Endodermal cell (in vitro differentiated cells): ENCODE measurements at regions not wholly inside any gene's neighbourhood (a gene's known extent, or its start where the extent isn't known, plus 50 kb on each side); places are given as distances from the start of the nearest gene placed in this dataset.
A peak's percentile ranks its signal among the peaks of the same experiment; 100 is the strongest.

Experiments
- DNase-seq: peaks from one replicate; pipeline ENCODE4 v3.0.0-alpha.2; 2017
- H3K27ac ChIP-seq: 2 replicates; pipeline ENCODE4 v1.5.1; 2013; ENCODE audit warnings: mild to moderate bottlenecking, low read depth, low read length, moderate library complexity
- H3K27me3 ChIP-seq: 2 replicates; pipeline ENCODE4 v1.6.1; 2013; ENCODE audit warnings: mild to moderate bottlenecking, low read length, moderate library complexity; ENCODE audit not compliant: insufficient read depth, control insufficient read depth, poor library complexity, severe bottlenecking
- H3K36me3 ChIP-seq: 2 replicates; pipeline ENCODE4 v1.7.0; 2013; ENCODE audit warnings: mild to moderate bottlenecking, low read length, moderate library complexity; ENCODE audit not compliant: control insufficient read depth, insufficient read depth
- H3K4me1 ChIP-seq: one replicate; pipeline ENCODE4 v1.7.0; 2013; ENCODE audit warnings: low read length; ENCODE audit not compliant: control insufficient read depth, insufficient read depth
- H3K4me3 ChIP-seq: 2 replicates; pipeline ENCODE4 v1.5.1; 2013; ENCODE audit warnings: mild to moderate bottlenecking, low read length, moderate library complexity
- H3K9ac ChIP-seq: 2 replicates; pipeline ENCODE4 v1.6.1; 2013; ENCODE audit warnings: mild to moderate bottlenecking, low read length, moderate library complexity; ENCODE audit not compliant: poor library complexity, severe bottlenecking; ENCODE audit errors: extremely low read depth
- H3K9me3 ChIP-seq: 2 replicates; pipeline ENCODE4 v1.6.1; 2013; ENCODE audit warnings: mild to moderate bottlenecking, low read length, moderate library complexity; ENCODE audit not compliant: control insufficient read depth
- H3K27ac Mint-ChIP-seq: 2 replicates; pipeline ENCODE4 v1.8.0; 2020; ENCODE audit warnings: mixed read lengths
- H3K27me3 Mint-ChIP-seq: 2 replicates; pipeline ENCODE4 v1.8.0; 2021; ENCODE audit warnings: mild to moderate bottlenecking, mixed read lengths; ENCODE audit not compliant: insufficient read depth
- H3K36me3 Mint-ChIP-seq: 2 replicates; pipeline ENCODE4 v1.8.0; 2020; ENCODE audit warnings: low read depth, mixed read lengths
- H3K4me1 Mint-ChIP-seq: 2 replicates; pipeline ENCODE4 v1.8.0; 2020; ENCODE audit warnings: mixed read lengths
- H3K4me3 Mint-ChIP-seq: 2 replicates; pipeline ENCODE4 v1.8.0; 2020; ENCODE audit warnings: mild to moderate bottlenecking, moderate library complexity, mixed read lengths
- H3K9me3 Mint-ChIP-seq: 2 replicates; pipeline ENCODE4 v1.8.0; 2020; ENCODE audit warnings: mild to moderate bottlenecking, mixed read lengths
- WGBS, 2 experiments: methylation state at CpG; one replicate each; pipeline versions ENCODE4 v1.1.5 to v1.1.7; 2013; ENCODE audit warnings: missing lambda C conversion rate in 2 of 2, mixed read lengths in 1 of 2; ENCODE audit not compliant: insufficient coverage in 1 of 2, insufficient read length in 1 of 2; 5-methylcytosine and 5-hydroxymethylcytosine counted together
- TF ChIP-seq, protein P1 (sequence below): fragments of 200-600 bp; sonication (generic); conservative IDR thresholded peaks from 2 replicates; pipeline ENCODE4 v1.5.0; 2021; ENCODE audit warnings: antibody characterized with exemption, mild to moderate bottlenecking

DNA sequence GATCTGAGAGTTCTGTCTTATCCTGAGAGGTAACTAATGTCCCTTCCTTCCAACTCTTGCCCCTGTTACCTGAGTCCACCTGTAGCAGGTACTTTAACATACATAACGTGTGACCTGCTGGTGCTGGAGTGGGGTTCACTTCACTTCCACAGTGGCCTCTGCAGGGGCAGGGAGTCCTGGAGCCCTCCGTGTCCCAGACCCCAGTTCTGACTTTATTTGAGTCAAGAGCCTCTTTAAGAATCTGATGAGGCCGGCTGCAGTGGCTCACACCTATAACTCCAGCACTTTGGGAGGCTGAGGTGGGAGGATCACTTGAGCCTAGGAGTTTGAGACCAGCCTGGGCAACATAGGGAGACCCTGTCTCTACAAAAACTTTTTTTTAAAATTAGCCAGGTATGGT, 117.0 kb upstream of the RET start:
- WGBS, 2 experiments = 88 to 90% methylated on average over 3 of the region's 3 CpGs
- Histone ChIP-seq H3K27me3 (no peaks in the 10 kb centered on the region), H3K9ac (no peak overlapping the region), H3K27ac (no peak overlapping the region), H3K4me3 (no peak overlapping the region), H3K9me3 (no peaks in the 10 kb centered on the region), H3K4me1 (no peaks in the 10 kb centered on the region), H3K36me3 (no peaks in the 10 kb centered on the region)
- H3K9me3 Mint-ChIP-seq = no peaks in the 10 kb centered on the region
- no peaks in the 10 kb centered on the region for H3K4me1 Mint-ChIP-seq
- H3K27ac Mint-ChIP-seq = no peak overlapping the region
- no peak for DNase-seq
- H3K36me3 Mint-ChIP-seq = no peaks in the 10 kb centered on the region
- H3K4me3 Mint-ChIP-seq = no peak overlapping the region
- TF ChIP-seq, protein P1, sequence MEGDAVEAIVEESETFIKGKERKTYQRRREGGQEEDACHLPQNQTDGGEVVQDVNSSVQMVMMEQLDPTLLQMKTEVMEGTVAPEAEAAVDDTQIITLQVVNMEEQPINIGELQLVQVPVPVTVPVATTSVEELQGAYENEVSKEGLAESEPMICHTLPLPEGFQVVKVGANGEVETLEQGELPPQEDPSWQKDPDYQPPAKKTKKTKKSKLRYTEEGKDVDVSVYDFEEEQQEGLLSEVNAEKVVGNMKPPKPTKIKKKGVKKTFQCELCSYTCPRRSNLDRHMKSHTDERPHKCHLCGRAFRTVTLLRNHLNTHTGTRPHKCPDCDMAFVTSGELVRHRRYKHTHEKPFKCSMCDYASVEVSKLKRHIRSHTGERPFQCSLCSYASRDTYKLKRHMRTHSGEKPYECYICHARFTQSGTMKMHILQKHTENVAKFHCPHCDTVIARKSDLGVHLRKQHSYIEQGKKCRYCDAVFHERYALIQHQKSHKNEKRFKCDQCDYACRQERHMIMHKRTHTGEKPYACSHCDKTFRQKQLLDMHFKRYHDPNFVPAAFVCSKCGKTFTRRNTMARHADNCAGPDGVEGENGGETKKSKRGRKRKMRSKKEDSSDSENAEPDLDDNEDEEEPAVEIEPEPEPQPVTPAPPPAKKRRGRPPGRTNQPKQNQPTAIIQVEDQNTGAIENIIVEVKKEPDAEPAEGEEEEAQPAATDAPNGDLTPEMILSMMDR = no peak
- peaks cover 5% of the 10 kb centered on the region for H3K27me3 Mint-ChIP-seq

DNA sequence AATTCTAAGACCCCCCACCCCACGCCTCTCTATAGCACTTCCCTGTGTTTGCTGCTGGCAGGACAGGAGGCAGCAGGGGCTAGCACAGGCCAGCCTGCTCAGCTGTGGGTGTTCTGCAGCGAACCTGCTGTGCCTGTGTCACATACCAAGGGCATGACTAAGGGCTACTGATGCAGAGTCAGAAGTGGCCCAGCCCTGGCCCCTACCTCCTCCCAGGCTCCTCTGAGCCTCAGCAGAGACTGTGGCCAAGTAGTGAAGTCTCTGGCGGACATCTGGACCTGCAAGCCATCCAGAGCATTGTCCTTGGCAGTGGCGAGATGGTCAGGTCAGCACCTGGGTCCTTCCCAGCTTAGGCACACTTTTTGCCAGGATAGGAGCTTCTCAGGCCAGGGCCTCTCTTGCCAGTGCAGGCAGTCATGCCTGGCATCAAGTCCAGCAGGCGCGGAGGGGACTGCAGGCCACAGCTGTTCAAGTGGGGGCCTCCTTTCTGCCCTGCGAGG, 116.3 kb upstream of the RET start:
- Histone ChIP-seq H3K27ac (no peak overlapping the region), H3K36me3 (no peaks in the 10 kb centered on the region), H3K9ac (no peak overlapping the region), H3K9me3 (no peaks in the 10 kb centered on the region), H3K27me3 (no peaks in the 10 kb centered on the region), H3K4me3 (no peak overlapping the region), H3K4me1 (no peaks in the 10 kb centered on the region)
- H3K4me3 Mint-ChIP-seq = no peak overlapping the region
- peaks cover 5% of the 10 kb centered on the region for H3K27me3 Mint-ChIP-seq
- no peaks in the 10 kb centered on the region for H3K36me3 Mint-ChIP-seq
- H3K9me3 Mint-ChIP-seq = no peaks in the 10 kb centered on the region
- TF ChIP-seq, protein P1 = no peak
- no peak overlapping the region for H3K27ac Mint-ChIP-seq
- H3K4me1 Mint-ChIP-seq = no peaks in the 10 kb centered on the region
- 86 to 91% methylated on average over 4 to 7 of the region's 7 CpGs for WGBS, 2 experiments
- DNase-seq = peak; percentile 81

DNA sequence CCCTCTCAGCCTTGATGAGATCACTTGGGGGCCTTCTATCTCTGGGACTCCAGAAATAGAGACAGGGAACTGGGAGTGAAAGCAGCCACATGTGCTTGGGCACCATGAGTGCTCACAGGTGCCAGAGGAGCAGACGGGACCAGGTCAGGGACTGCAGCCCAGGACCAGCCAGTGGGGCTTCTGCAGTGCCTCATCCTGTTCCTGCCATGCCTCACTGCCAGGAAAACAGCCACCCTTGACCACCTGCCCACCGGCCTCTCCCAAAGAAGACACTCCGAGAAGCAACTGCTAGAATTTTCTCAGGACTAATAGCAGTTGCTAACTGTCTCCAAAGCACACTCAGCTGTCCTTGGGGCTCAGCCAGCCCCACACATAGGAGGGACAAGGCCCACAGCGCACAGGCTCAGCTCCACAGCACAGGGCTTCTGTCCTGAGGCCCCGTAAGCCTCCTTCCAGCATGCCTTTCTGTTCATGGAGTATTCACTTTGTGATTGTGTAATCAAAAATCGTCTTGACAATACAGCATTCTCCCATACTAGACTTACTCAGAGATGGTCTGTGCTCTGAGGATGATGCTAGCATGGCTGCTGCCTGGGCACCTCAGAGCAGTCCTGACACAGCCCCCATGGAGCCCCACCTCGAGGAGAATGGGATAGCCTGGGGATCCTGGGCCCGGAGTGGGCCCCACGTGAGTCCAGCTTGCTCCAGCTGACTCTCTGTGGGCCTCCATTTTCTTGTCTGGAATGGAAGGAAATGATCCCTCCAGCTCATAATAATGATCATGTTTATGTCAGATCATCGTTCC, 115.7 kb upstream of the RET start:
- Histone ChIP-seq H3K4me1 (no peaks in the 10 kb centered on the region), H3K27ac (no peak overlapping the region), H3K4me3 (no peak overlapping the region), H3K9ac (no peak overlapping the region), H3K9me3 (no peaks in the 10 kb centered on the region), H3K36me3 (no peaks in the 10 kb centered on the region), H3K27me3 (no peaks in the 10 kb centered on the region)
- TF ChIP-seq, protein P1 = no peak
- 92 to 94% methylated on average over 6 to 10 of the region's 10 CpGs for WGBS, 2 experiments
- no peak for DNase-seq
- Mint-ChIP-seq H3K27ac (no peak overlapping the region), H3K4me1 (no peaks in the 10 kb centered on the region), H3K36me3 (no peaks in the 10 kb centered on the region), H3K4me3 (no peak overlapping the region), H3K27me3 (peaks cover 3% of the 10 kb centered on the region), H3K9me3 (no peaks in the 10 kb centered on the region)
